HCT116 (cell line): ENCODE measurements at regions not wholly inside any gene's neighbourhood (a gene's known extent, or its start where the extent isn't known, plus 50 kb on each side); places are given as distances from the start of the nearest gene placed in this dataset.

Source experiments
- EGR1 ChIP-seq: IDR thresholded peaks from 2 replicates; pipeline ENCODE4 v1.6.1; 2012; ENCODE audit warnings: low read depth
- EZH2 ChIP-seq: fragments of 200-600 bp; sonication (generic); IDR thresholded peaks from 2 replicates; pipeline ENCODE4 v1.6.1; 2017; ENCODE audit warnings: antibody characterized with exemption, mixed run types
- EZH2phosphoT487 ChIP-seq: fragments of 200-600 bp; IDR thresholded peaks from 2 replicates; pipeline ENCODE4 v1.6.1; 2018; ENCODE audit warnings: antibody characterized with exemption, borderline replicate concordance
- FOSL1 ChIP-seq: IDR thresholded peaks from 2 replicates; pipeline ENCODE4 v1.6.1; 2012; ENCODE audit warnings: low read depth
- JUND ChIP-seq: IDR thresholded peaks from 2 replicates; pipeline ENCODE4 v1.6.1; 2012
- MAX ChIP-seq: IDR thresholded peaks from 2 replicates; pipeline ENCODE4 v1.6.1; 2012
- POLR2A ChIP-seq: IDR thresholded peaks from 2 replicates; pipeline ENCODE4 v1.7.0; 2011; ENCODE audit warnings: borderline replicate concordance; ENCODE audit not compliant: insufficient read depth, insufficient read length; ENCODE audit errors: extremely low read depth
- POLR2AphosphoS5 ChIP-seq: IDR thresholded peaks from 2 replicates; pipeline ENCODE4 v1.6.1; 2011; ENCODE audit warnings: mild to moderate bottlenecking, low read depth, low read length, moderate library complexity
- RAD21 ChIP-seq: IDR thresholded peaks from 2 replicates; pipeline ENCODE4 v1.6.1; 2012; ENCODE audit warnings: low read depth, mild to moderate bottlenecking
- SIN3A ChIP-seq: IDR thresholded peaks from 2 replicates; pipeline ENCODE4 v1.6.1; 2012; ENCODE audit warnings: low read depth
- YY1 ChIP-seq: IDR thresholded peaks from 2 replicates; pipeline ENCODE4 v1.6.1; 2011; ENCODE audit warnings: low read length, low read depth, moderate library complexity, mild to moderate bottlenecking; ENCODE audit not compliant: insufficient replicate concordance; ENCODE audit errors: extremely low read depth
- ZNF274 ChIP-seq: fragments of 200-500 bp; sonication (Bioruptor generic); IDR thresholded peaks from 2 replicates; pipeline ENCODE4 v1.6.1; 2014; ENCODE audit warnings: mild to moderate bottlenecking, low read depth, low read length, inconsistent platforms
- TF ChIP-seq, protein P1 (sequence below), 3 experiments: fragments of 200-600 bp in 1 of 3; sonication (generic) in 1 of 3; IDR thresholded peaks in 2 of 3; conservative IDR thresholded peaks in 1 of 3; 2 replicates each; pipeline ENCODE4 v1.5.1; 2012 to 2017; ENCODE audit warnings: low read depth in 2 of 3, low read length in 2 of 3, antibody characterized with exemption in 1 of 3, borderline replicate concordance in 1 of 3, control low read depth in 1 of 3, mild to moderate bottlenecking in 1 of 3, mixed read lengths in 1 of 3, mixed run types in 1 of 3, moderate library complexity in 1 of 3; ENCODE audit not compliant: insufficient read depth in 1 of 3
- TF ChIP-seq, protein P2 (sequence below): IDR thresholded peaks from 2 replicates; pipeline ENCODE4 v1.6.1; 2012; ENCODE audit warnings: low read depth

GRCh38 chr7:3097734-3098133, 54.1 kb upstream of the CARD11 start:
- TF ChIP-seq, protein P1, sequence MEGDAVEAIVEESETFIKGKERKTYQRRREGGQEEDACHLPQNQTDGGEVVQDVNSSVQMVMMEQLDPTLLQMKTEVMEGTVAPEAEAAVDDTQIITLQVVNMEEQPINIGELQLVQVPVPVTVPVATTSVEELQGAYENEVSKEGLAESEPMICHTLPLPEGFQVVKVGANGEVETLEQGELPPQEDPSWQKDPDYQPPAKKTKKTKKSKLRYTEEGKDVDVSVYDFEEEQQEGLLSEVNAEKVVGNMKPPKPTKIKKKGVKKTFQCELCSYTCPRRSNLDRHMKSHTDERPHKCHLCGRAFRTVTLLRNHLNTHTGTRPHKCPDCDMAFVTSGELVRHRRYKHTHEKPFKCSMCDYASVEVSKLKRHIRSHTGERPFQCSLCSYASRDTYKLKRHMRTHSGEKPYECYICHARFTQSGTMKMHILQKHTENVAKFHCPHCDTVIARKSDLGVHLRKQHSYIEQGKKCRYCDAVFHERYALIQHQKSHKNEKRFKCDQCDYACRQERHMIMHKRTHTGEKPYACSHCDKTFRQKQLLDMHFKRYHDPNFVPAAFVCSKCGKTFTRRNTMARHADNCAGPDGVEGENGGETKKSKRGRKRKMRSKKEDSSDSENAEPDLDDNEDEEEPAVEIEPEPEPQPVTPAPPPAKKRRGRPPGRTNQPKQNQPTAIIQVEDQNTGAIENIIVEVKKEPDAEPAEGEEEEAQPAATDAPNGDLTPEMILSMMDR (IDR thresholded peaks at IDR 0.05 in 2 of 3, conservative IDR thresholded peaks at IDR 0.05 in 1 of 3; ENCODE audit: borderline replicate concordance in 1 of 3, insufficient read depth in 1 of 3, low read depth in 2 of 3, low read length in 2 of 3), result no peak
- TF ChIP-seq SIN3A (no peak), ZNF274 (no peak), JUND (no peak), EZH2 (no peak), POLR2A (no peak), POLR2AphosphoS5 (no peak), MAX (no peak), EZH2phosphoT487 (no peak), FOSL1 (no peak), YY1 (no peak), RAD21 (no peak), EGR1 (no peak)
- TF ChIP-seq, protein P2, sequence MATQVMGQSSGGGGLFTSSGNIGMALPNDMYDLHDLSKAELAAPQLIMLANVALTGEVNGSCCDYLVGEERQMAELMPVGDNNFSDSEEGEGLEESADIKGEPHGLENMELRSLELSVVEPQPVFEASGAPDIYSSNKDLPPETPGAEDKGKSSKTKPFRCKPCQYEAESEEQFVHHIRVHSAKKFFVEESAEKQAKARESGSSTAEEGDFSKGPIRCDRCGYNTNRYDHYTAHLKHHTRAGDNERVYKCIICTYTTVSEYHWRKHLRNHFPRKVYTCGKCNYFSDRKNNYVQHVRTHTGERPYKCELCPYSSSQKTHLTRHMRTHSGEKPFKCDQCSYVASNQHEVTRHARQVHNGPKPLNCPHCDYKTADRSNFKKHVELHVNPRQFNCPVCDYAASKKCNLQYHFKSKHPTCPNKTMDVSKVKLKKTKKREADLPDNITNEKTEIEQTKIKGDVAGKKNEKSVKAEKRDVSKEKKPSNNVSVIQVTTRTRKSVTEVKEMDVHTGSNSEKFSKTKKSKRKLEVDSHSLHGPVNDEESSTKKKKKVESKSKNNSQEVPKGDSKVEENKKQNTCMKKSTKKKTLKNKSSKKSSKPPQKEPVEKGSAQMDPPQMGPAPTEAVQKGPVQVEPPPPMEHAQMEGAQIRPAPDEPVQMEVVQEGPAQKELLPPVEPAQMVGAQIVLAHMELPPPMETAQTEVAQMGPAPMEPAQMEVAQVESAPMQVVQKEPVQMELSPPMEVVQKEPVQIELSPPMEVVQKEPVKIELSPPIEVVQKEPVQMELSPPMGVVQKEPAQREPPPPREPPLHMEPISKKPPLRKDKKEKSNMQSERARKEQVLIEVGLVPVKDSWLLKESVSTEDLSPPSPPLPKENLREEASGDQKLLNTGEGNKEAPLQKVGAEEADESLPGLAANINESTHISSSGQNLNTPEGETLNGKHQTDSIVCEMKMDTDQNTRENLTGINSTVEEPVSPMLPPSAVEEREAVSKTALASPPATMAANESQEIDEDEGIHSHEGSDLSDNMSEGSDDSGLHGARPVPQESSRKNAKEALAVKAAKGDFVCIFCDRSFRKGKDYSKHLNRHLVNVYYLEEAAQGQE, result no peak
